Fibroblast of pulmonary artery (primary cell): ENCODE measurements at regions not wholly inside any gene's neighbourhood (a gene's known extent, or its start where the extent isn't known, plus 50 kb on each side); places are given as distances from the start of the nearest gene placed in this dataset.
A peak's percentile ranks its signal among the peaks of the same experiment; 100 is the strongest.

ENCODE experiments used
- DNase-seq: peaks from one replicate; pipeline ENCODE4 v3.0.0-alpha.2; 2010; ENCODE audit warnings: low read depth
- H3K4me3 ChIP-seq: replicated peaks from 2 replicates; pipeline ENCODE4 v1.5.1; 2011; ENCODE audit warnings: low read depth, mild to moderate bottlenecking, control low read depth, low read length, moderate library complexity
- TF ChIP-seq, protein P1 (sequence below): IDR thresholded peaks from 2 replicates; pipeline ENCODE4 v1.5.1; 2011; ENCODE audit warnings: mild to moderate bottlenecking, control low read depth, low read length, inconsistent platforms; ENCODE audit errors: missing control alignments

DNA sequence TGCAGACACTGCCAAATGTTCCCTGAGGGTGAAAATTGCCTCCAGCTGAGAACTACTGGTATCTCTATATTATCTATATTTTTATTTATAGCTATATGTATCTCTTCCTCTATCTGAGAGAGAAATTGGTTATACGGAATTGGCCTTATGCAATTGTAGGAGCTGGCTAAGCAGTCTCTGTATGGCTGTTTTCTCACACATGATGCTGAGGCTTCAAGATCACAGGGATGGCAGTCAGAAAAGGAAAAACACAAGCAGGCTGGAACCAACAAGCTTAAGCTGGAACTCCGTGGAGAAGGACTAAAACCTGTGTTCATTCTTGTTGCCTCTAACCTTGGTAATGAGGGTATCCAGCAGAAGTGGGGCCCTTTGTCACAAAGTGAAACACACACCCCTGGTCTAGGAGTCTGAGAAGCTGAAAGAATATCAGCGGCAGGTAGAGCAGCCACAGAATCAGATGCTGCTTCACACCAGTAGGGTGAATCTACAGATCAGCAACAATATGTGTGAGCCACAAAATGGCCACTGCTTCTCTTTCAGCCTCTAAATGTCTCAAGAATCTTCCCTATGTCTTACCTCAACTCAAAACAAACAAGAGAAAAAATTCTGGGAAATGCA, 166.5 kb upstream of the PPP1R2C start:
- no peak for DNase-seq
- TF ChIP-seq, protein P1, sequence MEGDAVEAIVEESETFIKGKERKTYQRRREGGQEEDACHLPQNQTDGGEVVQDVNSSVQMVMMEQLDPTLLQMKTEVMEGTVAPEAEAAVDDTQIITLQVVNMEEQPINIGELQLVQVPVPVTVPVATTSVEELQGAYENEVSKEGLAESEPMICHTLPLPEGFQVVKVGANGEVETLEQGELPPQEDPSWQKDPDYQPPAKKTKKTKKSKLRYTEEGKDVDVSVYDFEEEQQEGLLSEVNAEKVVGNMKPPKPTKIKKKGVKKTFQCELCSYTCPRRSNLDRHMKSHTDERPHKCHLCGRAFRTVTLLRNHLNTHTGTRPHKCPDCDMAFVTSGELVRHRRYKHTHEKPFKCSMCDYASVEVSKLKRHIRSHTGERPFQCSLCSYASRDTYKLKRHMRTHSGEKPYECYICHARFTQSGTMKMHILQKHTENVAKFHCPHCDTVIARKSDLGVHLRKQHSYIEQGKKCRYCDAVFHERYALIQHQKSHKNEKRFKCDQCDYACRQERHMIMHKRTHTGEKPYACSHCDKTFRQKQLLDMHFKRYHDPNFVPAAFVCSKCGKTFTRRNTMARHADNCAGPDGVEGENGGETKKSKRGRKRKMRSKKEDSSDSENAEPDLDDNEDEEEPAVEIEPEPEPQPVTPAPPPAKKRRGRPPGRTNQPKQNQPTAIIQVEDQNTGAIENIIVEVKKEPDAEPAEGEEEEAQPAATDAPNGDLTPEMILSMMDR = no peak
- no peak overlapping the region for H3K4me3 ChIP-seq

DNA sequence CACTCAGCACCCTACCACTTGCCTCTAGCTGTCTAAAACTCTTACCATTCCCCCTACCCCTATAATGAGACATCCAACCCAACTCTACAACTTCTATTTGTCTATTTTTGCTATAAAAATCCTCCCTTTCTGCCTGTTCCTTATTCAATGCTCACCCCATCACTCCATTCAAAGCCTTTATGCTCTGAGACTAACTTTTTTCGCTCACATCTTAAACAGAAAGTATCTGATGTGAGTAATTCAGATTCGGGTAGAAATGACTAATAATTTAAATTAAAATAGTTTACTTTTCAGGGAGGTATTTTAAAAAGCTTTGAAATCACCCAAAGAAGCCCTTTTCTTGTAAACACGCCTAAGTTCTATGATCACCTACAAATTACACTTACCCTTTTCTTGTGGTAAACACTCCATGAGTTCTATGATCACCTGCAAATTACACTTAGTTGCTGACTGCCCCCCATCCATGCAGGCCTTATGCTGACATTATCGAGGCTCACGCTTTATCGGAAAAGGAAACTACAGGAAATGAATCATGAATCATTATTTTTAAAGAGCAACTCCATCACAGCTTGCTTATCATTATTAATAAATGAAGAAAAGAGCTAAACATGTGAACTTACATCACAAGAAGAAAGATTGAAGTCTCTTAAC, 168.7 kb upstream of the PPP1R2C start:
- no peak overlapping the region for H3K4me3 ChIP-seq
- TF ChIP-seq, protein P1 = no peak
- no peak for DNase-seq

DNA sequence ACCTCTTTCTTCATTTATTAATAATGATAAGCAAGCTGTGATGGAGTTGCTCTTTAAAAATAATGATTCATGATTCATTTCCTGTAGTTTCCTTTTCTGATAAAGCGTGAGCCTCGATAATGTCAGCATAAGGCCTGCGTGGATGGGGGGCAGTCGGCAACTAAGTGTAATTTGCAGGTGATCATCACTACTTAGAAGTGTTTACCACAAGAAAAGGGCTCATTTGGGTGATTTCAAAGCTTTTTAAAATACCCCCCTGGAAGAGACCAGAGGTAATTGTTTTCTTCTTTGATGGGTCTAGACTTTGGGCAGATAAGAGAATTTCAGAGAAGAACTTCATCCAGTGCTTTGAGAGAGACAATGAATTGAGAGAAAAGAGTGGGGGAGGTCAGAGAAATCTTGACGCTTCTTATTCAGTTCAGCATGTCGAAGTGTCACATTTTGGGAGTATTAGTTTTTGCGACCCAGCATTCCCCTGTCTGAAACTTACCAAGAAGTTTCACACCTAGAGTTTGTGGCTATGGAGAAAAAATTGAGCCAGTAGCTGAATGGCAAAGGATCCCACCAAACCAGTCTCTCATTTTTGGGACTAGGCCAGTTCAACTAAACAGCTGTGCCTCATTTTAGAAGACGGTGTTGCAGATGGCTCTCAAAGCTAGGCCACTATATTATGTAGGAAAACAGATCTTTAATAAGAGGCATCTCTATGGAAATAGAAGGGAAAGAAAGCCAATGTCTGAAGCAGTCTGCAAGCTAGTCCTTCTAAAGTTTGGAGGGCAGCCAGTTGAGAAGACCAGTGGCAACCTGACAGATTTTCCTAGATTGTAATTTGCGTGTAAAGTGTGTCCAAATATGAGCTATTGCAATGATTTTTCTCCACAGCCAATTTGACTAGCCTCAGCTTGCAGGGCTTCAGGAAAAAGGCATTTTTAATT, 171.0 kb upstream of the PPP1R2C start:
- peak; percentile 8 for DNase-seq
- TF ChIP-seq, protein P1 = no peak
- no peak overlapping the region for H3K4me3 ChIP-seq

DNA sequence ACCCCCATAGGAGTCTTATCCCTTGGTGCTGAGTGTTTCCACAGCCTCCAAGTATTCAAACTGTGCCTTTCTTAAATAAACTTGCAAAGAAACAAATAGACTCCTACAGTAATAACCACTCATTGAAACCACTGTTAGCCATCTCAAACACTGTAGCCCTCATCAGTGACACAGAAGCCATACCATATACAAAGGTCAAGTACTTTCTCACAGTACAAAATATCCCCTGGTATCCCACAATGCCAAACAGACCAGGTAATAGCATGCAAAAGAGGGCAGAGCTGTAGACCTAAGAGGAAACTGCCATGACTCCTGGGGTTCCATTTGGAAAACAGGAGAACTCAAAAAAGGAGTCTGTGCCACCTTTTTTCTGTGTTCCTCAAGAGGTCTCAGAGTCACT, 173.8 kb upstream of the PPP1R2C start:
- no peak overlapping the region for H3K4me3 ChIP-seq
- TF ChIP-seq, protein P1 = no peak
- DNase-seq = no peak

DNA sequence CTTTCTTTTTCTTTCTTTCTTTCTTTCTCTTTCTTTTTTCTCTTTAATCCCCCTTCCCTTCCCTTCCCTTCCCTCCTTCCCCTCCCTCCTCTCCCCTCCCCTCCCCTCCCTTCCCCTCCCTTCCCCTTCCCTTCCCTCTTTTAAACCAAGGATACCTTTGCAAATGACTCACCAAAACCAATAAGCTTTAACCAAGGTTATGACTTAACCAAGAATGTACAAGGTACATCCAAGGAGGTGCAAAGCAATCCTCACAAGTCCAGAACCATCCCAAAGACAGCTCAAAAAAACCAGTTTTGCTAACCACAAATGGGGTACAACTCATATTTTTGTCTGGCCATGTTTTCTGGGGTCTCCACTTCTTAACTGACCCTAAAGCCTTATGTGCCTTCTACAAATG, 174.7 kb upstream of the PPP1R2C start:
- TF ChIP-seq, protein P1 = no peak
- no peak overlapping the region for H3K4me3 ChIP-seq
- no peak for DNase-seq

DNA sequence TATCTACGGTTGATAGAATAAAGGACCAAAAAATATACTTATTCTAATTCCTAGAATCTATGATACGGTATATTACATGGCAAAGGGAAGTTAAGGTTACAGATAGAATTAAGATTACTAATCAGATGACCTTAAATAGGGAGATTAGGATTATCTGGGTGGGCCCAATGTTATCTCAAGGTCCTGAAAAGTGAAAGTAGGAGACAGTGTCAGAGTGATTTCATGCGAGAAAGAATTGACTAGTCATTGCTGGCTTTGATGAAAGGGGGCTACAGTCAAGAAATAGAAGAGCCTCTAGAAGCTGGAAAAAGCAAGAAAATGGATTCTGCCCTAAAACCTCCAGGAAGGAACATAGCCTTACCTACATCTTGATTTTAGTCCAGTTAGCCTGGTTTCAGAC, 176.9 kb upstream of the PPP1R2C start:
- H3K4me3 ChIP-seq = no peak overlapping the region
- TF ChIP-seq, protein P1 = no peak
- no peak for DNase-seq
